ENCODE measurements at regions not wholly inside any gene's neighbourhood (a gene's known extent, or its start where the extent isn't known, plus 50 kb on each side); places are given as distances from the start of the nearest gene placed in this dataset.

GRCh38 chr11:11217289-11217928 lies 135.6 kb downstream of the CSNK2A3 start:
- TF ChIP-seq POLR2AphosphoS5 (IDR thresholded peaks at IDR 0.05; ENCODE audit: low read depth, low read length) (no peak), PHF8 (conservative IDR thresholded peaks at IDR 0.05; ENCODE audit: low read depth, low read length) (no peak), YY1 (IDR thresholded peaks at IDR 0.05; ENCODE audit: low read depth, low read length) (no peak), CHD1 (IDR thresholded peaks at IDR 0.05; ENCODE audit: low read depth, low read length) (no peak), EGR1 (IDR thresholded peaks at IDR 0.05; ENCODE audit: borderline replicate concordance, low read depth, low read length) (no peak), CTCF (IDR thresholded peaks at IDR 0.05; ENCODE audit: control extremely low read depth in 1 of 3, insufficient read depth in 1 of 3, low read depth in 1 of 3, low read length in 3 of 3) (no peak), POLR2A (IDR thresholded peaks at IDR 0.05; ENCODE audit: control extremely low read depth in 1 of 2, low read depth in 2 of 2, low read length in 2 of 2) (no peak), EZH2 (IDR thresholded peaks at IDR 0.05; ENCODE audit: low read depth, low read length, severe bottlenecking) (no peak), RAD21 (IDR thresholded peaks at IDR 0.05 in 1 of 2, conservative IDR thresholded peaks at IDR 0.05 in 1 of 2; ENCODE audit: low read depth in 2 of 2, low read length in 2 of 2) (no peak), EP300 (IDR thresholded peaks at IDR 0.05; ENCODE audit: borderline replicate concordance in 1 of 2, low read depth in 2 of 2, low read length in 2 of 2) (no peak), KDM5A (IDR thresholded peaks at IDR 0.05; ENCODE audit: low read length) (no peak), USF2 (IDR thresholded peaks at IDR 0.05; ENCODE audit: low read length) (no peak), ATF3 (IDR thresholded peaks at IDR 0.05; ENCODE audit: insufficient read depth, low read depth, low read length) (no peak)

Data from H1 (cell line).